NCI-H69 (cell line): ENCODE measurements at regions not wholly inside any gene's neighbourhood (a gene's known extent, or its start where the extent isn't known, plus 50 kb on each side); places are given as distances from the start of the nearest gene placed in this dataset.

Experiments
- DNase-seq: peaks from one replicate; lab custom pipeline; 2025; lab: John Stamatoyannopoulos, UW

DNA sequence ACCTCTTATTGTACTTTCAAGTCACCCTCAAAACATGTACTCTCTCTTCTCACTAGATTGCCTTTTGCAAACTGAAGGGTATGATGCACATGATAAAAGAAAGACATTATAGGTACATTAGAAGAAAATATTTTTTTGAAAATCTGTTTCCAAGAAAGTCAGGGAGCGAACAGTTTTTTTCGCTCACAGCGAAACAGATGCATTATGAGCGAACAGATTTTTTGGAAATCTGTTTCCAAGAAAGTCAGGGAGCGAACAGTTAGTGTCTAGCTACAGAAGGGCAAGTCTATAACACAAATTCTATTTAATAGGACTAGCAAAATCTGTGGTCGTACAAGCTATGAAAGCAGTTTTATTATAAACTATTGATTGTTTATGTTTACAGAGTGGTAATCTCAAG, 296.2 kb upstream of the ANO3 start:
- DNase-seq = no peak

DNA sequence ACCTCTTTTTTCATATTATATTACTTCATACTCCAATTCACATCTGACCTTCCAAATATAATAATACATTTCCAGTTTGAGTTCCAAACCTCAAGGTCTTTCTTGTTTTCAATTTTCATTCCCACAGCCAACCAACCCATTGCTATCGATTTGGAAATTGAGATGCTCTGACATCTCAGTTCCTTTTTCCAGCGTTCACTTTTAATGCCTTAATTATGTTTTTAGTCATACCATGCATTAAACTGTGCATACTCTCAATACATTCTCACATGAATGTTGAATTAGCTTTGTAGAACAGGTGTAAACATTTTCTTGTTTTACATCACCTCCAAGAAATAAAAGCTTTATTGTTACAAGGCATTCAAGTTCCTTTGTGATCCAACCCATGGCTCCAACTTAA, 294.2 kb upstream of the ANO3 start:
- DNase-seq = no peak

- DNase-seq = no peak
Observed at GRCh38 chr11:26040339-26040738, 291.6 kb upstream of the ANO3 start.

DNA sequence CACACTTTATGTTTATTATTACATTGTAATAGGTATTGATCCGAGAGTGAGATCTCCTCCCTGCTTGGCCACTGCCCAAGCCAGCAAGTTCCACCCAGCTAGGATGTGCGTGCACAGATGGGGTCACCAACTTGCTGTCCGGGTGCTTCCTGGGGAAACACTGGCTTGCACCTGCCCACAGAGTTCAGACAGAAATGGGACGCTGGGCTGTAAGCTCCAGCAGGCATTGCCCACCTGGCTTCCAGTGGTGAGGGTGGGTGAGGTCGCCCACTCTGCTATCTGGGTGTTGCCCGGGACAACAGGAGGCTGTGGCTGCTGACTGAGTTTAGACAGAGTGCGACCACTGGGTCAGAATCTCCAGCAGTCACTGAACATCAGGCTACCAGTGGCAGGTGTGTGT, 289.8 kb upstream of the ANO3 start:
- DNase-seq = no peak

DNA sequence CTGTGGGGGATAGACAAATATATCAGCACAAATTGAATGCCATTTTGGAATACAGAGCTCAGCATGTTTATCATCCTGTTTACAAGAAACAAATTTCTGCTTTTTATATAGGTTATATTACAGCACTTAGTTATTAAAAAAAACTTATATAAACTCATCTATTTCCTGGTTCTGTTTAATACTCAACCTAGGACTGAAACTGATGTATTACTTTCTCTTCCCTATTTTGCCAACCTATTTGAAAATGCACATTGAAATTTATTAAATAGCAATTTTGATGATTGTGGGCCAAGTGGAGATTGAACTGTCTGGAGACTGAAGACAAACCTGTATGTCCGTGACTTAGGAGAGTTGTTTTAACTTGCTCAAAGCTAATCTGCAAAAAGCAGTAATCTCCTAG, 288.3 kb upstream of the ANO3 start:
- no peak for DNase-seq

GRCh38 chr11:26044389-26044788, 287.5 kb upstream of the ANO3 start:
- DNase-seq = no peak

DNA sequence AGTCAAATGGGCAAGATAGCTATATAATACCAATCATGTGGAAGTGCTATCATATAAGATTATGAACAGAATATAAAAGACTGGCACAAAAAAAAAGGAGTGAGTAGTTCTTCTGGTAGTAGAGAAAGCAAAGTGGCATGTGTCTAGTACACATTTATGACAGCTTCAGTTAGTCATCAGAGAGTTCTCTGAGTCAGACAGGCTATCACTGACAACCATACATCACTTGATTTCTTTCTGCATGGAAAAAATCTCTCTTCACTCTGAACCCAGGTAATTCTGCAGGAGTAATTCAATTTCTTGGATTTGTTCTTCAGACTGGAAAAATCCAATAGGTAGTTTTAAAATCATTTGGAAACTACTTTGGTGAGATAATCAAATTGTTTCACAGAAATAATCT, 286.8 kb upstream of the ANO3 start:
- DNase-seq = no peak

GRCh38 chr11:26048271-26048670, 283.7 kb upstream of the ANO3 start:
- no peak for DNase-seq

GRCh38 chr11:26053966-26054365, 278.0 kb upstream of the ANO3 start:
- no peak for DNase-seq

- no peak for DNase-seq
Observed at GRCh38 chr11:26062660-26063059, 269.3 kb upstream of the ANO3 start.

- DNase-seq = no peak
Observed at GRCh38 chr11:26063915-26064314, 268.0 kb upstream of the ANO3 start.

GRCh38 chr11:26065944-26066343, 266.0 kb upstream of the ANO3 start:
- no peak for DNase-seq

GRCh38 chr11:26070714-26071380, 261.1 kb upstream of the ANO3 start:
- DNase-seq = peak; percentile 33

DNA sequence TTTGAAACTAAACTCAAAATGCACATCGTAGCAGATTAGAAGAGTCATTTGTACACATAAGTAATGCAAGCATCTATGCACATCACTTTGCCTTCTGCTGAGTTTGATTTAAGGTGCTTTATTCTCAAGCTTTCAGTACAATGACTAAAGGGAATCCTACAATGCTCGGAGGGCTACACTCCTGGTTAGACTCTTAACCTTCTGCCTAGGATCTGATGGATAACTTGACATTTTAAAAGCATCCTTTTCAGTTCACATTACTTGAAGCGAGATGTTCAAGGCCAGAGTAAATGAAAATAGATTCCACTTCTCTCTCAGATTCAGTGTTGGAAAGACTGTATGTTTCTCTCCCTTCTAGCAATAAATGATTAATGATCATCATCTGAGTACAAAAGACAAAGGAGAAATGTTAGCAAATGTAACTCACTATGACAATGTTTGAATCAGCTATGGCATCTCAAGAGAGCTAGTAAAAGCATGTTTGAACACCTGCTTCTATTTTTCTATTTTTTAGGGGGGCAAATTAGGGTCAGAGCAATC, 259.2 kb upstream of the ANO3 start:
- DNase-seq = peak; percentile 3

GRCh38 chr11:26073646-26074045, 258.3 kb upstream of the ANO3 start:
- DNase-seq = peak; percentile 5

DNA sequence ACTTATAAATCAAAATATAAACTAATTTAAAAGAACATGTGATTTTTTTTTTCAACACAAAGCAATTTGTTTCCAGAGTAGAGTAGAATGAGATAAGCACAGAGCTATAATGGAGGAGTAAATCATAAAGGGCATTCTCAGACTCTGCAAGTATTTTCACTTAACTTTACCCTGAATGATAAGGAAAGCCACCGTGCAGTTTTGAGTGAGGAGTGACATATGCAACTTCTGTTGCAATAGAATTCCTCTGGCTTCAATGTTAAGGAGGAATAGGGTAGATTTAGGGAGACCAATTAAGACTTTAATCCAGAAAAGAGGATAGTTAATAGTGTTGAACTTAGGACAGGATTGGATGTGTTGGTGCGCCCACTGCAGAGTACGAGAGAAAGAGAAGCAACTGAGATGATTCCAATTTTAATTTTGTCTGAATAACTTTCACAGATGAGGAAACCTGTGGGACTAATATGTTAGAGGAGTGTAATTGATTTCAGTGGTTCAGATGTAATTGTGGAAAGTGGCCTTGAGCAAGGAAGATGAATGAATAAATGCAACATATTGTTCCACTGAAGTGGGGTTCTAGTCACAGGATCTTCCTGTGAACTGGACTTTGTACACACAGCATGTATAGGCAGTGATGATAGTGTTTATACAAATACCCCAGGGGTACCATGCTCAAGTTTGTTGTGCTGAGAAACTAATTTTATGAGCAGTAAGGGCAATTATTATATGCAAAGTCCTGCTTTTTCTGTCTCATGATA, 255.5 kb upstream of the ANO3 start:
- DNase-seq = no peak

GRCh38 chr11:26078231-26078821, 253.6 kb upstream of the ANO3 start:
- no peak for DNase-seq

- no peak for DNase-seq
Observed at GRCh38 chr11:26084313-26084712, 247.6 kb upstream of the ANO3 start.

GRCh38 chr11:26086028-26086427, 245.9 kb upstream of the ANO3 start:
- DNase-seq = peak; percentile 10

GRCh38 chr11:26087120-26087935, 244.6 kb upstream of the ANO3 start:
- DNase-seq = no peak

DNA sequence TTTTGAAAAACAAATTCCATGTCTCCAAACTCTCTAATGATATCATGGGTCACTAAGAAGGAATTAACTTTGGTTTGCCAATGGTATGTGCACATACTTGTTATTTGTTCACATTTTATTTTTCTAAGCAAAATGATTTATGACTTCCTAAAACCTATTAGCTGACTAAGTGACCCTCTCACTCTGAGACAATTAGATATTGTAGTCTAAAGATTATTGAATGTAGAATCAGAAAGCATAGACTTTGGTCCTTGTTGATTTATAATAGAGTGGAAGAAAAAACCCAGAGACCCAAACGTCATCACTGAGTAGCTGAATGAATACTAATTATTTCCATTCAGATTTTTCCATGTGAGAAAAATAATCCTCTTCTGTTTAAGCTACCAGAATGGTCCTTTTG, 243.5 kb upstream of the ANO3 start:
- no peak for DNase-seq

DNA sequence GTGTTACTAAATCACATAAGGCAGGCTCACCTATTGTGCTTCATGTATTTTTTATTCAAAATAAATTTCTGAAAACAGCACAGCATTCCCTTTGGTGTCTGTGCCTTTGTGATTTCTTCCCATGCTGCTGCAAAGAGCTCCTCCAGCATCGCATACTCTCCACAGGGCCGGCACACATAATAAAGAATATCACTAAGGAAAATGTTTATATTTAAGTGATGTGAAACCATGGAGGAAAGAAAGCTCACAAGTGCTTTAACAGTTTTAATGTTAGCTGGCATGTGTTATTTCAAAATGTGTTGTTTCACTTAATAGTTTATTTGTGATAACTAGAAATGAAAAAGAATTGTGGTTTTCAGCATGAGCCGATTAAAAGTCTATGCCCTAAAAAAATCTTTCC, 241.3 kb upstream of the ANO3 start:
- no peak for DNase-seq
